K562 (cell line): ENCODE measurements at regions not wholly inside any gene's neighbourhood (a gene's known extent, or its start where the extent isn't known, plus 50 kb on each side); places are given as distances from the start of the nearest gene placed in this dataset.

Experiments used
- CTBP1 ChIP-seq: fragments of 450-650 bp; IDR thresholded peaks from 2 replicates; pipeline ENCODE4 v1.6.1; 2016; ENCODE audit warnings: borderline replicate concordance
- MEIS2 ChIP-seq: fragments of 450-650 bp; IDR thresholded peaks from 2 replicates; pipeline ENCODE4 v1.6.1; 2014; ENCODE audit warnings: mild to moderate bottlenecking; ENCODE audit not compliant: partially characterized antibody
- NFRKB ChIP-seq: fragments of 450-650 bp; IDR thresholded peaks from 2 replicates; pipeline ENCODE4 v1.6.1; 2016; ENCODE audit warnings: low read depth
- ZFP36 ChIP-seq: fragments of 150-350 bp; IDR thresholded peaks from 2 replicates; pipeline ENCODE4 v1.6.1; 2018; ENCODE audit warnings: low read length, low read depth; ENCODE audit not compliant: partially characterized antibody
- ZNF76 ChIP-seq: fragments of 250-450 bp; sonication (Bioruptor Pico); IDR thresholded peaks from 2 replicates; pipeline ENCODE4 v1.4.0; 2020; ENCODE audit warnings: mild to moderate bottlenecking, moderate library complexity, borderline replicate concordance
- TF ChIP-seq, protein P1 (sequence below), 2 experiments: fragments of 450-650 bp; formaldehyde crosslinking in 1 of 2; IDR thresholded peaks; 2 replicates each; pipeline versions ENCODE4 v1.4.0 to v1.6.1; 2014 to 2020; ENCODE audit warnings: mild to moderate bottlenecking in 2 of 2, borderline replicate concordance in 1 of 2, low read depth in 1 of 2
- TF ChIP-seq, protein P2 (sequence below): fragments of 200-800 bp; sonication (Bioruptor generic); IDR thresholded peaks from 2 replicates; pipeline ENCODE4 v1.6.1; 2016; ENCODE audit warnings: missing genetic modification characterization, missing compliant biosample characterization

DNA sequence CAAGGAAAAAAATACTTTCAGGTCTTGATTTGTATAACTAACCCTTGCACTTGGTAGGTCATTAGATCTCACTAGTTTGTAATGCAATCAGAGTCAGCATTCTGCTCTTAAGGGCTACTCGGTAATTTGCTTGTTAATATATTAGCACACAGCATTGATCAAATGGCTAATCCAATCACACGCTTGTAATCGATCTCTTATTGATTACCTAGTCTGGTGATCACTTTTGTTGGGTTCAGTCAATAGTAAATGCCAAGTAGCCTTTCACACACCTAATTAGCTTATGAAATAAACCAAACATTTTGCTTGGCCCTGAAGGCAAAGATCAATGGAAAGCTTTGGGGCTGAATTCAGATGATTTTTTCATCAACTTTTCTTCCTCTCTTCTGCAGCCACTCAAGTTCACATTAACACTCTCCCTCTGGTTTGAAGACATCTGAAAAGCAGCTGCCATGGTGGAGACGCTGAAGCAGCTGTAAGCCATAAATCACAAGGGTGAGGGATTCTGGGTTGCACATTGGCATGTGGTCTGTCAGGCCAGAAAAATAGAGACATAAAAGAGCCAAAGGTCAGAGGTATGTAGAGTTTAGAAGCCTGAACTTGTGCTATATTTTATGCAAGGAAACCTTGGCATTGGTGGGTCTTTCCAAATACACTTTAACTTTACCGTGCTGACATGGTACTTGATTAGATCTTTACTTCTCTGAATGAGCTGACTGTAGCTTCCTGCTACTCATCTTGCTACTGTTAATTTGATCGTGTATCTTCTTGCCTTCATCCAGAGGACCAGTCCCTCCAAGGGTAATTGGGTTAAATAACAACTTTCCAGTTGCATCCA is 234.4 kb downstream of the SIM1 start (continued):
- TF ChIP-seq, protein P1, sequence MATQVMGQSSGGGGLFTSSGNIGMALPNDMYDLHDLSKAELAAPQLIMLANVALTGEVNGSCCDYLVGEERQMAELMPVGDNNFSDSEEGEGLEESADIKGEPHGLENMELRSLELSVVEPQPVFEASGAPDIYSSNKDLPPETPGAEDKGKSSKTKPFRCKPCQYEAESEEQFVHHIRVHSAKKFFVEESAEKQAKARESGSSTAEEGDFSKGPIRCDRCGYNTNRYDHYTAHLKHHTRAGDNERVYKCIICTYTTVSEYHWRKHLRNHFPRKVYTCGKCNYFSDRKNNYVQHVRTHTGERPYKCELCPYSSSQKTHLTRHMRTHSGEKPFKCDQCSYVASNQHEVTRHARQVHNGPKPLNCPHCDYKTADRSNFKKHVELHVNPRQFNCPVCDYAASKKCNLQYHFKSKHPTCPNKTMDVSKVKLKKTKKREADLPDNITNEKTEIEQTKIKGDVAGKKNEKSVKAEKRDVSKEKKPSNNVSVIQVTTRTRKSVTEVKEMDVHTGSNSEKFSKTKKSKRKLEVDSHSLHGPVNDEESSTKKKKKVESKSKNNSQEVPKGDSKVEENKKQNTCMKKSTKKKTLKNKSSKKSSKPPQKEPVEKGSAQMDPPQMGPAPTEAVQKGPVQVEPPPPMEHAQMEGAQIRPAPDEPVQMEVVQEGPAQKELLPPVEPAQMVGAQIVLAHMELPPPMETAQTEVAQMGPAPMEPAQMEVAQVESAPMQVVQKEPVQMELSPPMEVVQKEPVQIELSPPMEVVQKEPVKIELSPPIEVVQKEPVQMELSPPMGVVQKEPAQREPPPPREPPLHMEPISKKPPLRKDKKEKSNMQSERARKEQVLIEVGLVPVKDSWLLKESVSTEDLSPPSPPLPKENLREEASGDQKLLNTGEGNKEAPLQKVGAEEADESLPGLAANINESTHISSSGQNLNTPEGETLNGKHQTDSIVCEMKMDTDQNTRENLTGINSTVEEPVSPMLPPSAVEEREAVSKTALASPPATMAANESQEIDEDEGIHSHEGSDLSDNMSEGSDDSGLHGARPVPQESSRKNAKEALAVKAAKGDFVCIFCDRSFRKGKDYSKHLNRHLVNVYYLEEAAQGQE (IDR thresholded peaks at IDR 0.05; ENCODE audit: borderline replicate concordance) = no peak
- TF ChIP-seq, protein P1 (CRISPR knock-in tag; IDR thresholded peaks at IDR 0.05; ENCODE audit: low read depth) = no peak
- 0 out of 2 replicates have a peak, but pooled peaks have one; percentile 34 for TF ChIP-seq CTBP1
- TF ChIP-seq, protein P2, sequence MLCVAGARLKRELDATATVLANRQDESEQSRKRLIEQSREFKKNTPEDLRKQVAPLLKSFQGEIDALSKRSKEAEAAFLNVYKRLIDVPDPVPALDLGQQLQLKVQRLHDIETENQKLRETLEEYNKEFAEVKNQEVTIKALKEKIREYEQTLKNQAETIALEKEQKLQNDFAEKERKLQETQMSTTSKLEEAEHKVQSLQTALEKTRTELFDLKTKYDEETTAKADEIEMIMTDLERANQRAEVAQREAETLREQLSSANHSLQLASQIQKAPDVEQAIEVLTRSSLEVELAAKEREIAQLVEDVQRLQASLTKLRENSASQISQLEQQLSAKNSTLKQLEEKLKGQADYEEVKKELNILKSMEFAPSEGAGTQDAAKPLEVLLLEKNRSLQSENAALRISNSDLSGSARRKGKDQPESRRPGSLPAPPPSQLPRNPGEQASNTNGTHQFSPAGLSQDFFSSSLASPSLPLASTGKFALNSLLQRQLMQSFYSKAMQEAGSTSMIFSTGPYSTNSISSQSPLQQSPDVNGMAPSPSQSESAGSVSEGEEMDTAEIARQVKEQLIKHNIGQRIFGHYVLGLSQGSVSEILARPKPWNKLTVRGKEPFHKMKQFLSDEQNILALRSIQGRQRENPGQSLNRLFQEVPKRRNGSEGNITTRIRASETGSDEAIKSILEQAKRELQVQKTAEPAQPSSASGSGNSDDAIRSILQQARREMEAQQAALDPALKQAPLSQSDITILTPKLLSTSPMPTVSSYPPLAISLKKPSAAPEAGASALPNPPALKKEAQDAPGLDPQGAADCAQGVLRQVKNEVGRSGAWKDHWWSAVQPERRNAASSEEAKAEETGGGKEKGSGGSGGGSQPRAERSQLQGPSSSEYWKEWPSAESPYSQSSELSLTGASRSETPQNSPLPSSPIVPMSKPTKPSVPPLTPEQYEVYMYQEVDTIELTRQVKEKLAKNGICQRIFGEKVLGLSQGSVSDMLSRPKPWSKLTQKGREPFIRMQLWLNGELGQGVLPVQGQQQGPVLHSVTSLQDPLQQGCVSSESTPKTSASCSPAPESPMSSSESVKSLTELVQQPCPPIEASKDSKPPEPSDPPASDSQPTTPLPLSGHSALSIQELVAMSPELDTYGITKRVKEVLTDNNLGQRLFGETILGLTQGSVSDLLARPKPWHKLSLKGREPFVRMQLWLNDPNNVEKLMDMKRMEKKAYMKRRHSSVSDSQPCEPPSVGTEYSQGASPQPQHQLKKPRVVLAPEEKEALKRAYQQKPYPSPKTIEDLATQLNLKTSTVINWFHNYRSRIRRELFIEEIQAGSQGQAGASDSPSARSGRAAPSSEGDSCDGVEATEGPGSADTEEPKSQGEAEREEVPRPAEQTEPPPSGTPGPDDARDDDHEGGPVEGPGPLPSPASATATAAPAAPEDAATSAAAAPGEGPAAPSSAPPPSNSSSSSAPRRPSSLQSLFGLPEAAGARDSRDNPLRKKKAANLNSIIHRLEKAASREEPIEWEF (CRISPR knock-in tag) = peak; percentile 94
- TF ChIP-seq ZFP36 = no peak
- TF ChIP-seq NFRKB = no peak
- no peak for TF ChIP-seq ZNF76 (CRISPR knock-in tag)
- peak; percentile 98 for TF ChIP-seq MEIS2
